HCT116 (cell line): ENCODE measurements at regions not wholly inside any gene's neighbourhood (a gene's known extent, or its start where the extent isn't known, plus 50 kb on each side); places are given as distances from the start of the nearest gene placed in this dataset.

Experiments
- ATAC-seq: fragments of 200-7000 bp; cut with Tn5 transposase; 2 replicates; pipeline ENCODE4 v1.9.1; 2020; ENCODE audit warnings: mild to moderate bottlenecking, moderate library complexity
- BruUV-seq: library from RNA; stranded (reverse); fragments of 400-500 nt; replicated peaks from 2 replicates; lab custom pipeline; 2021; lab: Mats Ljungman, UMichigan
- CTCF ChIA-PET: fragments of 300-600 bp; sonication (Branson Sonifier 250); formaldehyde crosslinking; loops from one replicate; lab custom pipeline; 2021; ENCODE audit warnings: antibody characterized with exemption; lab: Charles Lee
- POLR2A ChIA-PET: fragments of 300-600, 350-600 bp; sonication (Branson Sonifier 250); formaldehyde crosslinking; loops from one replicate; lab custom pipeline; 2021; ENCODE audit warnings: antibody characterized with exemption; lab: Charles Lee
- RAD21 ChIA-PET, 2 experiments: fragments of 300-600 bp; sonication (Branson Sonifier 250); formaldehyde crosslinking; loops; one replicate each; lab custom pipeline; 2023; ENCODE audit warnings: low total read pairs in 2 of 2; ENCODE audit not compliant: uncharacterized antibody in 2 of 2, unreplicated experiment in 2 of 2, low non-redundant PET in 1 of 2; lab: Charles Lee
- DNase-seq: peaks from one replicate; pipeline ENCODE4 v3.0.0-alpha.2; 2010; ENCODE audit warnings: low read depth, low spot score
- H2AFZ ChIP-seq: fragments of 200-600 bp; shearing (Covaris generic), sonication (generic); 2 replicates; pipeline ENCODE4 v1.6.1; 2017; ENCODE audit warnings: low read depth, mixed run types, mixed read lengths, antibody characterized with exemption, low read length; ENCODE audit not compliant: poor library complexity, severe bottlenecking
- H3K27ac ChIP-seq: 2 replicates; pipeline ENCODE4 v1.5.1; 2012; ENCODE audit warnings: low read depth, low read length
- H3K27me3 ChIP-seq: fragments of 200-600 bp; sonication (generic); 2 replicates; pipeline ENCODE4 v1.6.1; 2016; ENCODE audit warnings: mixed run types, low read length, mixed read lengths; ENCODE audit not compliant: insufficient read depth
- H3K36me3 ChIP-seq, 2 experiments: fragments of 200-500 bp in 1 of 2; fragments of 200-600 bp in 1 of 2; sonication (Bioruptor generic) in 1 of 2; sonication (generic) in 1 of 2; 2 replicates each; pipeline versions ENCODE4 v1.5.1 to v1.6.1; 2014 to 2016; ENCODE audit warnings: low read length in 2 of 2, inconsistent platforms in 1 of 2, mixed read lengths in 1 of 2, mixed run types in 1 of 2; ENCODE audit not compliant: insufficient read depth in 2 of 2, control insufficient read depth in 1 of 2
- H3K4me1 ChIP-seq, 2 experiments: fragments of 200-600 bp in 1 of 2; sonication (generic) in 1 of 2; 2 replicates each; pipeline versions ENCODE4 v1.5.1 to v1.6.1; 2012 to 2017; ENCODE audit warnings: low read length in 2 of 2, inconsistent platforms in 1 of 2, mild to moderate bottlenecking in 1 of 2, mixed read lengths in 1 of 2, mixed run types in 1 of 2, moderate library complexity in 1 of 2; ENCODE audit not compliant: insufficient read depth in 2 of 2, control insufficient read depth in 1 of 2
- H3K4me2 ChIP-seq: fragments of 200-600 bp; sonication (generic); 2 replicates; pipeline ENCODE4 v1.6.1; 2017; ENCODE audit warnings: mixed run types, low read length, mixed read lengths
- H3K4me3 ChIP-seq, 2 experiments: fragments of 200-600 bp in 1 of 2; sonication (generic) in 1 of 2; replicated peaks in 1 of 2; 2 replicates each; pipeline ENCODE4 v1.5.1; 2011 to 2016; ENCODE audit warnings: low read length in 2 of 2, control low read depth in 1 of 2, low read depth in 1 of 2, mild to moderate bottlenecking in 1 of 2, mixed read lengths in 1 of 2, mixed run types in 1 of 2
- H3K79me2 ChIP-seq: fragments of 200-600 bp; sonication (generic); 2 replicates; pipeline ENCODE4 v1.6.1; 2017; ENCODE audit warnings: mild to moderate bottlenecking, mixed run types, low read length, moderate library complexity, mixed read lengths; ENCODE audit not compliant: insufficient read depth
- H3K9ac ChIP-seq: fragments of 200-600 bp; sonication (generic); 2 replicates; pipeline ENCODE4 v1.6.1; 2016; ENCODE audit warnings: low read length, mixed read lengths
- H3K9me2 ChIP-seq: fragments of 200-600 bp; sonication (generic), shearing (Covaris generic); 2 replicates; pipeline ENCODE4 v1.6.1; 2017; ENCODE audit warnings: mixed run types, mild to moderate bottlenecking, moderate library complexity; ENCODE audit not compliant: insufficient read depth
- H3K9me3 ChIP-seq, 2 experiments: fragments of 200-500 bp in 1 of 2; fragments of 200-600 bp in 1 of 2; sonication (Bioruptor generic) in 1 of 2; sonication (generic) in 1 of 2; 2 replicates each; pipeline ENCODE4 v1.6.1; 2014 to 2017; ENCODE audit warnings: low read length in 2 of 2, mixed read lengths in 2 of 2, inconsistent platforms in 1 of 2, low read depth in 1 of 2, mild to moderate bottlenecking in 1 of 2, mixed run types in 1 of 2, moderate library complexity in 1 of 2; ENCODE audit not compliant: control insufficient read depth in 1 of 2, insufficient read depth in 1 of 2
- H4K20me1 ChIP-seq: fragments of 200-600 bp; sonication (generic), shearing (Covaris generic); 2 replicates; pipeline ENCODE4 v1.6.1; 2017; ENCODE audit warnings: mixed run types, mild to moderate bottlenecking, moderate library complexity; ENCODE audit not compliant: insufficient read depth
- ATF3 ChIP-seq: IDR thresholded peaks from 2 replicates; pipeline ENCODE4 v1.6.1; 2012
- CEBPB ChIP-seq: IDR thresholded peaks from 2 replicates; pipeline ENCODE4 v1.6.1; 2012; ENCODE audit warnings: low read depth
- CTCF ChIP-seq, 3 experiments: fragments of 200-600 bp in 1 of 3; sonication (generic) in 1 of 3; IDR thresholded peaks in 2 of 3; conservative IDR thresholded peaks in 1 of 3; 2 replicates each; pipeline ENCODE4 v1.5.1; 2012 to 2017; ENCODE audit warnings: low read depth in 2 of 3, low read length in 2 of 3, antibody characterized with exemption in 1 of 3, borderline replicate concordance in 1 of 3, control low read depth in 1 of 3, mild to moderate bottlenecking in 1 of 3, mixed read lengths in 1 of 3, mixed run types in 1 of 3, moderate library complexity in 1 of 3; ENCODE audit not compliant: insufficient read depth in 1 of 3
- EGR1 ChIP-seq: IDR thresholded peaks from 2 replicates; pipeline ENCODE4 v1.6.1; 2012; ENCODE audit warnings: low read depth
- ELF1 ChIP-seq: IDR thresholded peaks from 2 replicates; pipeline ENCODE4 v1.6.1; 2012; ENCODE audit warnings: low read depth, borderline replicate concordance
- EZH2 ChIP-seq: fragments of 200-600 bp; sonication (generic); IDR thresholded peaks from 2 replicates; pipeline ENCODE4 v1.6.1; 2017; ENCODE audit warnings: antibody characterized with exemption, mixed run types
- FOSL1 ChIP-seq: IDR thresholded peaks from 2 replicates; pipeline ENCODE4 v1.6.1; 2012; ENCODE audit warnings: low read depth
- POLR2A ChIP-seq: IDR thresholded peaks from 2 replicates; pipeline ENCODE4 v1.7.0; 2011; ENCODE audit warnings: borderline replicate concordance; ENCODE audit not compliant: insufficient read depth, insufficient read length; ENCODE audit errors: extremely low read depth
- POLR2AphosphoS5 ChIP-seq: IDR thresholded peaks from 2 replicates; pipeline ENCODE4 v1.6.1; 2011; ENCODE audit warnings: mild to moderate bottlenecking, low read depth, low read length, moderate library complexity
- RAD21 ChIP-seq: IDR thresholded peaks from 2 replicates; pipeline ENCODE4 v1.6.1; 2012; ENCODE audit warnings: low read depth, mild to moderate bottlenecking
- SIN3A ChIP-seq: IDR thresholded peaks from 2 replicates; pipeline ENCODE4 v1.6.1; 2012; ENCODE audit warnings: low read depth
- SP1 ChIP-seq: IDR thresholded peaks from 2 replicates; pipeline ENCODE4 v1.6.1; 2012; ENCODE audit warnings: low read depth
- SRF ChIP-seq: IDR thresholded peaks from 2 replicates; pipeline ENCODE4 v1.6.1; 2012; ENCODE audit warnings: low read depth
- YY1 ChIP-seq: IDR thresholded peaks from 2 replicates; pipeline ENCODE4 v1.6.1; 2011; ENCODE audit warnings: low read length, low read depth, moderate library complexity, mild to moderate bottlenecking; ENCODE audit not compliant: insufficient replicate concordance; ENCODE audit errors: extremely low read depth
- ZFX ChIP-seq: fragments of 450-650 bp; IDR thresholded peaks from 2 replicates; pipeline ENCODE4 v1.6.1; 2017
- ZNF274 ChIP-seq: fragments of 200-500 bp; sonication (Bioruptor generic); IDR thresholded peaks from 2 replicates; pipeline ENCODE4 v1.6.1; 2014; ENCODE audit warnings: mild to moderate bottlenecking, low read depth, low read length, inconsistent platforms
- intact Hi-C: fragments of 100-400 bp; cut with micrococcal nuclease; formaldehyde crosslinking; loops from 2 replicates; pipeline ENCODE4 v1.10.0; 2022
- TF ChIP-seq, protein P1 (sequence below): IDR thresholded peaks from 2 replicates; pipeline ENCODE4 v1.6.1; 2011; ENCODE audit warnings: mild to moderate bottlenecking, low read length, moderate library complexity; ENCODE audit not compliant: insufficient replicate concordance; ENCODE audit errors: extremely low read depth

DNA sequence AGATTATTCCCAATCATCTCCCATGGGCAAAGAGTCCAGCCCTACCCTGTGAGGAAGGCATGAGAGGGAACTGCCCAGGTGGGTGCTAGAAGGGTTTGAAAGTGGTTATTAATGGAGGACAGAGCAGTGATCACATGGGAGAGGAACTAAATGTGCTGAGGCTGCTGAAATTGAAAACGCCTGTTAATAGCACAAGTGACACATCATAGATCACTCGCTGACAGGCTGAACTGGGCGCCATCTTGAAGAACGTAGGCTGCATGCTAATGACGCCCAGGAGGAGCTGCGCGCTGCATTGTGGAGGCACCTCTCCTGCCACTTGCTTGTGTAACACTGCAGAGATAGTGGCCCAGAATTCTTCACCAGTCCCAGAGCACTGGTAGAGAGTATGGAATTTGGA lies 182.9 kb downstream of the KCNA5 start:
- Histone ChIP-seq H3K9me3 (no peaks in the 10 kb centered on the region), H3K27me3 (no peaks in the 10 kb centered on the region), H3K9me2 (no peaks in the 10 kb centered on the region), H3K4me3 (no peak overlapping the region), H4K20me1 (no peaks in the 10 kb centered on the region), H3K4me2 (no peak overlapping the region), H3K4me1 (no peaks in the 10 kb centered on the region), H3K9ac (no peak overlapping the region), H3K79me2 (no peaks in the 10 kb centered on the region), H3K27ac (no peak overlapping the region), H2AFZ (no peak overlapping the region), H3K36me3 (no peaks in the 10 kb centered on the region)
- RAD21 ChIA-PET: no interaction called here
- intact Hi-C loops: no loop called here
- CTCF ChIA-PET: no interaction called here
- DNase-seq (no peak), ATAC-seq (no peak)
- BruUV-seq: no TSS peak
- POLR2A ChIA-PET: no interaction called here
- TF ChIP-seq POLR2AphosphoS5 (no peak), ZNF274 (no peak), SP1 (no peak), POLR2A (no peak), YY1 (no peak), FOSL1 (no peak), EZH2 (no peak)

- ATAC-seq (no peak), DNase-seq (no peak)
- Histone ChIP-seq H3K4me2 (no peak overlapping the region), H4K20me1 (no peaks in the 10 kb centered on the region), H3K9me2 (no peaks in the 10 kb centered on the region), H3K4me1 (no peaks in the 10 kb centered on the region), H2AFZ (no peak overlapping the region), H3K27me3 (no peaks in the 10 kb centered on the region), H3K4me3 (no peak overlapping the region), H3K9me3 (no peaks in the 10 kb centered on the region), H3K79me2 (no peaks in the 10 kb centered on the region), H3K27ac (no peak overlapping the region), H3K36me3 (no peaks in the 10 kb centered on the region), H3K9ac (no peak overlapping the region)
- intact Hi-C loops: no loop called here
- ChIA-PET RAD21 (no interaction called here), POLR2A (no interaction called here), CTCF (no interaction called here)
- BruUV-seq: no TSS peak
- no peak for TF ChIP-seq SRF
- no peak for TF ChIP-seq SIN3A
- no peak for TF ChIP-seq EGR1
- no peak for TF ChIP-seq ELF1
- no peak for TF ChIP-seq RAD21
- no peak for TF ChIP-seq ZFX
- TF ChIP-seq SP1: no peak
- no peak for TF ChIP-seq ZNF274
- no peak for TF ChIP-seq EZH2
- TF ChIP-seq ATF3: no peak
- no peak for TF ChIP-seq CTCF (IDR thresholded peaks at IDR 0.05 in 2 of 3, conservative IDR thresholded peaks at IDR 0.05 in 1 of 3; ENCODE audit: borderline replicate concordance in 1 of 3, insufficient read depth in 1 of 3, low read depth in 2 of 3, low read length in 2 of 3)
- no peak for TF ChIP-seq POLR2A
- no peak for TF ChIP-seq CEBPB
- TF ChIP-seq, protein P1, sequence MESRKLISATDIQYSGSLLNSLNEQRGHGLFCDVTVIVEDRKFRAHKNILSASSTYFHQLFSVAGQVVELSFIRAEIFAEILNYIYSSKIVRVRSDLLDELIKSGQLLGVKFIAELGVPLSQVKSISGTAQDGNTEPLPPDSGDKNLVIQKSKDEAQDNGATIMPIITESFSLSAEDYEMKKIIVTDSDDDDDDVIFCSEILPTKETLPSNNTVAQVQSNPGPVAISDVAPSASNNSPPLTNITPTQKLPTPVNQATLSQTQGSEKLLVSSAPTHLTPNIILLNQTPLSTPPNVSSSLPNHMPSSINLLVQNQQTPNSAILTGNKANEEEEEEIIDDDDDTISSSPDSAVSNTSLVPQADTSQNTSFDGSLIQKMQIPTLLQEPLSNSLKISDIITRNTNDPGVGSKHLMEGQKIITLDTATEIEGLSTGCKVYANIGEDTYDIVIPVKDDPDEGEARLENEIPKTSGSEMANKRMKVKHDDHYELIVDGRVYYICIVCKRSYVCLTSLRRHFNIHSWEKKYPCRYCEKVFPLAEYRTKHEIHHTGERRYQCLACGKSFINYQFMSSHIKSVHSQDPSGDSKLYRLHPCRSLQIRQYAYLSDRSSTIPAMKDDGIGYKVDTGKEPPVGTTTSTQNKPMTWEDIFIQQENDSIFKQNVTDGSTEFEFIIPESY: no peak
Observed at GRCh38 chr12:5227708-5228373, 184.2 kb downstream of the KCNA5 start.
